ENCODE measurements at regions not wholly inside any gene's neighbourhood (a gene's known extent, or its start where the extent isn't known, plus 50 kb on each side); places are given as distances from the start of the nearest gene placed in this dataset.

- TF ChIP-seq RAD21 (IDR thresholded peaks at IDR 0.05; ENCODE audit: low read length): no peak
- TF ChIP-seq, protein P1, sequence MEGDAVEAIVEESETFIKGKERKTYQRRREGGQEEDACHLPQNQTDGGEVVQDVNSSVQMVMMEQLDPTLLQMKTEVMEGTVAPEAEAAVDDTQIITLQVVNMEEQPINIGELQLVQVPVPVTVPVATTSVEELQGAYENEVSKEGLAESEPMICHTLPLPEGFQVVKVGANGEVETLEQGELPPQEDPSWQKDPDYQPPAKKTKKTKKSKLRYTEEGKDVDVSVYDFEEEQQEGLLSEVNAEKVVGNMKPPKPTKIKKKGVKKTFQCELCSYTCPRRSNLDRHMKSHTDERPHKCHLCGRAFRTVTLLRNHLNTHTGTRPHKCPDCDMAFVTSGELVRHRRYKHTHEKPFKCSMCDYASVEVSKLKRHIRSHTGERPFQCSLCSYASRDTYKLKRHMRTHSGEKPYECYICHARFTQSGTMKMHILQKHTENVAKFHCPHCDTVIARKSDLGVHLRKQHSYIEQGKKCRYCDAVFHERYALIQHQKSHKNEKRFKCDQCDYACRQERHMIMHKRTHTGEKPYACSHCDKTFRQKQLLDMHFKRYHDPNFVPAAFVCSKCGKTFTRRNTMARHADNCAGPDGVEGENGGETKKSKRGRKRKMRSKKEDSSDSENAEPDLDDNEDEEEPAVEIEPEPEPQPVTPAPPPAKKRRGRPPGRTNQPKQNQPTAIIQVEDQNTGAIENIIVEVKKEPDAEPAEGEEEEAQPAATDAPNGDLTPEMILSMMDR (conservative IDR thresholded peaks at IDR 0.05; ENCODE audit: low read depth, low read length): no peak
- TF ChIP-seq, protein P2, sequence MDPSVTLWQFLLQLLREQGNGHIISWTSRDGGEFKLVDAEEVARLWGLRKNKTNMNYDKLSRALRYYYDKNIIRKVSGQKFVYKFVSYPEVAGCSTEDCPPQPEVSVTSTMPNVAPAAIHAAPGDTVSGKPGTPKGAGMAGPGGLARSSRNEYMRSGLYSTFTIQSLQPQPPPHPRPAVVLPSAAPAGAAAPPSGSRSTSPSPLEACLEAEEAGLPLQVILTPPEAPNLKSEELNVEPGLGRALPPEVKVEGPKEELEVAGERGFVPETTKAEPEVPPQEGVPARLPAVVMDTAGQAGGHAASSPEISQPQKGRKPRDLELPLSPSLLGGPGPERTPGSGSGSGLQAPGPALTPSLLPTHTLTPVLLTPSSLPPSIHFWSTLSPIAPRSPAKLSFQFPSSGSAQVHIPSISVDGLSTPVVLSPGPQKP (IDR thresholded peaks at IDR 0.05; ENCODE audit: borderline replicate concordance, low read depth, low read length): no peak
- TF ChIP-seq FOS (IDR thresholded peaks at IDR 0.05; ENCODE audit: low read depth, low read length): peak; percentile 49; the same call in 1 of the 2 replicates
- no peak for TF ChIP-seq POLR2A (IDR thresholded peaks at IDR 0.05; ENCODE audit: low read depth, low read length)
- TF ChIP-seq, protein P3, sequence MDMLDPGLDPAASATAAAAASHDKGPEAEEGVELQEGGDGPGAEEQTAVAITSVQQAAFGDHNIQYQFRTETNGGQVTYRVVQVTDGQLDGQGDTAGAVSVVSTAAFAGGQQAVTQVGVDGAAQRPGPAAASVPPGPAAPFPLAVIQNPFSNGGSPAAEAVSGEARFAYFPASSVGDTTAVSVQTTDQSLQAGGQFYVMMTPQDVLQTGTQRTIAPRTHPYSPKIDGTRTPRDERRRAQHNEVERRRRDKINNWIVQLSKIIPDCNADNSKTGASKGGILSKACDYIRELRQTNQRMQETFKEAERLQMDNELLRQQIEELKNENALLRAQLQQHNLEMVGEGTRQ (IDR thresholded peaks at IDR 0.05; ENCODE audit: low read depth, low read length): no peak
Measured at GRCh38 chrX:107566604-107567262, 61.6 kb upstream of the PRPS1 start.
